Amniotic epithelial cell (primary cell): ENCODE measurements at regions not wholly inside any gene's neighbourhood (a gene's known extent, or its start where the extent isn't known, plus 50 kb on each side); places are given as distances from the start of the nearest gene placed in this dataset.
A peak's percentile ranks its signal among the peaks of the same experiment; 100 is the strongest.
"Not testable (repeated sequence)": the region's sequence is repeated elsewhere in the genome, so short reads cannot be mapped to it uniquely, and the experiment has no call there.

ENCODE experiments used
- DNase-seq: peaks from one replicate; pipeline ENCODE4 v3.0.0-alpha.2; 2010; ENCODE audit warnings: low read depth

GRCh38 chr10:6729071-6729774, 149.1 kb upstream of the PRKCQ start:
- DNase-seq = no peak

GRCh38 chr10:6726924-6727323, 146.8 kb upstream of the PRKCQ start:
- no peak for DNase-seq

DNA sequence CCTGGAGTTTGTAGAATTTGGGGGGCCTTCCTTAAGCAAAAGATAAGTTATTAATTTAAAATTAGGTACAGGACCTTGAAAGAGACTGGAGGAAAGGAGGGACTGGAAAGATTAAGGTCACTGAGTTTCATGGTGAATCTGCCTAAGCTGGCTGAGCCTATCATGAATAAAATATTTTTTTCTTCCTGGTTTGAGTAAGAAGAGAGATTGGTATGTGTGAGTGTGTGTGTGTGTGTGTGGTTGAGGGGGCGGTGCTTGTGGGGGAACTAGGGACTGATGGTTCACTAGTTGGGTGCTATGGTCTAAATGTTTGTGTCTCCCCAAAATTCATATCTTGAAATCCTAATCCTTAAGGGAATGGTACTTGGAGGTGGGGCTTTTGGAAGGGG, 142.5 kb upstream of the PRKCQ start:
- peak; percentile 64 for DNase-seq

- peak; percentile 95 for DNase-seq
Observed at GRCh38 chr10:6721964-6722615, 142.0 kb upstream of the PRKCQ start.

DNA sequence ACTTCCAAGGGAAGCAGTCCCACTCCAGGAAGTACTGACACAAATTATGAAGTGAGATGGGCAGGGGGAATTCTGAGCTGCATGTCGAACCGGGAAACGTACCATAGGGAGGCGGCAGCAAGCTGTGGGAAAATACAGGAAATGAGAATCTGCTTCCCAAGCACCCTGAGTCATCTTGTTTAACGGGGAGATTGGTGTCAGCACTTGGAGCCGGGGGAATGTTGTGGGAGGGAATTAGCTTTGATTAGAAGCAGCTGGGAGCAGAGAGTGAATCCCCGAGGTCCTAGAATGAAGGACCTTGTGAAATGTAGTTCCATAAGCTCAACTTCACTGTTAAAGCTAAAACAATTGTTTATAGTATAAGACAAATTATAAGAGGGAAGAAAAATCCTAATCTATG, 141.4 kb upstream of the PRKCQ start:
- peak; percentile 99 for DNase-seq

DNA sequence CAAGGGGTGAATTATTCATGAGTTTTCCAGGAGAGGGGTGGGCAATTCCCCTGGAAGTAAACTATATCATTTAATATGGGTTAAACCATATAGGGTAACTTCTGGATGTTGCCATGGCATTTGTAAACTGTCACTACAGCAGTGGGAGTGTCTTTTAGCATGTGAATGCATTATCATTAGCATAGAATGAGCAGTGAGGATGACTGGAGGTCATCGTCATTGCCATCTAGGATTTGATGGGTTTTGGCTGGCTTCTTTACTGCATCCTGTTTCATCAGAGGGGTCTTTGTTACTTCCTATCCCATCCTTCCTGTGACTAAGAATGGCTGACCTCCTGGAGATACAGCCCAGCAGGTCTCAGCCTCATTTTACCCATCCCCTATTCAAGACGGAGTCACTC, 139.5 kb upstream of the PRKCQ start:
- DNase-seq = no peak

DNA sequence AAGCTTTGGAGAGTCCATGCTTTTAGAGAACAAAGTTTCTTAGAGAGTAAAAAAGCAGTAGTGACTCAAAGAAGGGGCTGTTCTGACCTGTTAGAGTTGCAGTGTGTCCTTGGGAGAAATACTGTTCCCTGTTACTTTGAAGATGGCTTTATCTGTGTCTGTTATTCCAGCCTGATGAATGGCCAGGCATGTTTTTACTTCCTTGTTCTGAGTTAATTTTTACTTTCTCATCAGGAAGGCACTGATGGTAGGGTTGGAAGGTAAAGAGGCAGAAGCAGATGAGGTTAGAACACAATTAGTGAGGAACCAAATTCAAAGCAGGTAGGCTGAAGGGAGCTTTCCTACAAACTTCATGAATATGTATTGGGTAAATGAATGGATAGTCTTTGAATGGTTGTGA, 138.5 kb upstream of the PRKCQ start:
- no peak for DNase-seq

- peak; percentile 50 for DNase-seq
Observed at GRCh38 chr10:6716516-6716915, 136.4 kb upstream of the PRKCQ start.

- peak; percentile 47 for DNase-seq
Observed at GRCh38 chr10:6713716-6714115, 133.6 kb upstream of the PRKCQ start.

- DNase-seq = no peak
Observed at GRCh38 chr10:6713120-6713519, 133.0 kb upstream of the PRKCQ start.

- no peak for DNase-seq
Observed at GRCh38 chr10:6711881-6712280, 131.8 kb upstream of the PRKCQ start.

DNA sequence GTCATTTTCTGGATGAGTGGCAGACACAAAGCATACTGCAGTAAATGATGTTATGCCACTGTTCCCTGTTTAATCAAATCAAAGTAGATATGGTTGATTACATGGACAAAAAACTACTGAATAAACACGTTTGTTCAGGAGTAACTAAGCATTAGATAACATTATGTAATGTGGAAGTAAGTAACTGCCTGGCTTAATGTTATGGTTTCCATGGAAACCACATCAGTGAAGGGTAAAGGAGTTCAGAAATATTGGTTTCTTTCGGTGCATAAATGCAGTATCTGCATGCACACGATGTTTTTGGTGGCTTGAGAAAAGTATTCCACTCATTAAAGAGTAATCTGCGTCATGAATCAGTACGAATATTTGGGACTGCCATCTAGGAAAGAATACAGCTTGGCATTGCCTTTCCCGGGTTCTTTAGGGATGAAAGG, 131.3 kb upstream of the PRKCQ start:
- DNase-seq = no peak

DNA sequence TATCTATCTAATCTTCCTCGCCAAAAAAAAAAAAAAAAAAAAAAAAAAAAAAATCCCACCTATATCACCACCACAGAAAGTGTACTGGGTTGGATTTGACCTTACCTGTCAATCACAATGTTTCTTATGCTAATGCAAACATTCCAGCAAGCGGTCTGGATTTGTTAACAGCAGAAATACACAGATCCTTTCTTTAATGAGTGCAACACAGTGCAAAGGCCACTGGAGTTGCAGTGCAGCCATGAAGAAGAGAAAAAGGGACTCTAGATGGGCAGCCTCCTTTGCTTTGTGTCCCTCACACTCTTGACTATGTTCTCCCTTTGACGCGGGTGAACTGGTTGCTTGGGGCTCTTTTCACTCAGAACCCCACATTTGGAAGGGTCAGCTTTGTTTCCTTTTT, 127.3 kb upstream of the PRKCQ start:
- no peak for DNase-seq

DNA sequence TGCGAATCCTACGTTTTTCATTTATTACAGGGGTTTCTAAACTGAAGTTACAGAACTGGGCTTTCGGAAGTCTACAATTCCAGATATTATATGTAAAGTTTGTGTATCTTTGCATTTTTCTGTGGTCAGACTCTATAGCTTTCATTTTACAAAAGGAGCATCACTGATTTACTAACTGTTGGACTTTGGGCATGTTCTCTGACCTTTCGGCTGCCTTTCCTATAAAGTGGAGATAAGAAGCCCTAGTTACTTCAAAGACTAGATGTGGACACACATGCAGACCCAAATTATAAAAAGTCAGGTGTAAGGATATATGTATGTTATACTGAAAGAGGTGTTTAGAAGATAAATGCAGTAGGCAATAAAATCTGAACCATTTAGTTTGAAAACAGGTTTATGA, 126.6 kb upstream of the PRKCQ start:
- DNase-seq = no peak

- no peak for DNase-seq
Observed at GRCh38 chr10:6704896-6705295, 124.8 kb upstream of the PRKCQ start.

- DNase-seq = not testable (repeated sequence)
Observed at GRCh38 chr10:6702833-6703232, 122.8 kb upstream of the PRKCQ start.

DNA sequence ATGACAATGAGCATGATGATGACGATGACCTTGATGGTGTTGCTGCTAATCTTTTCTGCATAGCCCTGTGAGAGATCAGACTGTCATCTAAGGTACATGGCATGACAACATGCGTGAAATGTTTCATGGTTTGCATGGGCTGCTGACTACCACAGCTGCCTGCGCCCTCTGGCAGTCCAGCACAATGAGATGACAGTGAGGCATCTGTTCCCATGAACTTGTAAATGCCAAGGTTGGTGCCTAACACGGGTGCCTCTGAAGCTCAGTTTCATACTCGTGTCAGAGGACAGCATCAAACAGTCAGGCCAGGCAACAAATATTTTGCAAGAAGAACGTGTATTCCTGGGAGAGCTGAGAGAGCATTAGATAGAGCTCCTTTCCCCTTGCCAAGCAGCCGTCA, 122.0 kb upstream of the PRKCQ start:
- no peak for DNase-seq

DNA sequence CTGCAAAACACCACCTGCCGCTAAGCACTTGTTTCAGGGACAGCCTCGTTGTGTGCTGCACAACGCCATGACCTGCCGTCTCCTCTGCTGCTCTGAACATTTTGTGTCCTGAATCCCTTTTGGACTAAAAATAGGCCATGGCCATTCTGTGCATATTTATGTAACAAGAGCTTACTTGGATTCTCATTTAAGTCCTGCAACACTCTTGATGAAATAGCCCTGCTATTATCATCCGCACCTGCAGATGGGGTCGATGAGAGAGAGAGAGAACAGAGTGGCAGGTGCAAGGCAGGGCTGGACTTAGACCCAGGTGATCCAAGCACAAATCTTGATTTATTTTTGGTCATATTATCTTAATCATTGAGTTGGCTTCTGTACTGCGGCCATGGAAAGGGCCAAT, 121.2 kb upstream of the PRKCQ start:
- no peak for DNase-seq

DNA sequence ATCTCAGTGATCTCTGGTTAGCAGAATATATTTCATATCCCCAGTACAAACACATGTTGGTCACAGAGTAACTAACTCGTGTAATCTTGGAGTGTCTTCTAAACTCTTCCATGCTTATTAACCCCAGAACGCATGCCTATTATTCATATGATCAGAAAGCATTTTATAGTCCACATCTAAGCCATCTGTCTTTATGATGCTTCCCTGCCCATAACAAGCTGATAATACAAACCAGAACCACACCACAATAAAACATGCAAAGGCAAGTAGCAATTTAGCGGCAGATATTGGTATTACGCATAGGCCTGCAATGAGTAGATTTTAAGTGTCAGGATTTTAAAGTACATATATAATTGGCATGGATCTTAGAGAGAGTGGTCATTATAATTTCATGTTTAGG, 120.0 kb upstream of the PRKCQ start:
- DNase-seq = no peak

- DNase-seq = no peak
Observed at GRCh38 chr10:6699336-6699735, 119.3 kb upstream of the PRKCQ start.

GRCh38 chr10:6695519-6695918, 115.4 kb upstream of the PRKCQ start:
- no peak for DNase-seq

- no peak for DNase-seq
Observed at GRCh38 chr10:6694447-6695140, 114.5 kb upstream of the PRKCQ start.

GRCh38 chr10:6692856-6693255, 112.8 kb upstream of the PRKCQ start:
- DNase-seq = no peak
